SJCRH30 (cell line): ENCODE measurements at regions not wholly inside any gene's neighbourhood (a gene's known extent, or its start where the extent isn't known, plus 50 kb on each side); places are given as distances from the start of the nearest gene placed in this dataset.
A peak's percentile ranks its signal among the peaks of the same experiment; 100 is the strongest.
"Not testable (repeated sequence)": the region's sequence is repeated elsewhere in the genome, so short reads cannot be mapped to it uniquely, and the experiment has no call there.

Experiments
- DNase-seq, 2 experiments: peaks; one replicate each; pipeline ENCODE4 v3.0.0-alpha.2; 2015 to 2020
- H3K27ac ChIP-seq: fragments of 250-450 bp; sonication (Bioruptor Pico); 2 replicates; pipeline ENCODE4 v1.5.1; 2020; ENCODE audit warnings: mild to moderate bottlenecking, moderate library complexity
- H3K27me3 ChIP-seq: fragments of 250-450 bp; sonication (Bioruptor Pico); 2 replicates; pipeline ENCODE4 v1.5.1; 2020; ENCODE audit warnings: mild to moderate bottlenecking, moderate library complexity
- H3K36me3 ChIP-seq: fragments of 250-450 bp; sonication (Bioruptor Pico); 2 replicates; pipeline ENCODE4 v1.5.1; 2020; ENCODE audit warnings: mild to moderate bottlenecking, moderate library complexity
- H3K4me1 ChIP-seq: fragments of 250-450 bp; sonication (Bioruptor Pico); 2 replicates; pipeline ENCODE4 v1.5.1; 2020; ENCODE audit warnings: mild to moderate bottlenecking, moderate library complexity
- H3K4me3 ChIP-seq: fragments of 250-450 bp; sonication (Bioruptor Pico); 2 replicates; pipeline ENCODE4 v1.5.1; 2020; ENCODE audit warnings: mild to moderate bottlenecking, moderate library complexity
- H3K9me3 ChIP-seq: fragments of 250-450 bp; sonication (Bioruptor Pico); replicated peaks from 2 replicates; pipeline ENCODE4 v1.5.1; 2020; ENCODE audit warnings: mild to moderate bottlenecking, moderate library complexity

DNA sequence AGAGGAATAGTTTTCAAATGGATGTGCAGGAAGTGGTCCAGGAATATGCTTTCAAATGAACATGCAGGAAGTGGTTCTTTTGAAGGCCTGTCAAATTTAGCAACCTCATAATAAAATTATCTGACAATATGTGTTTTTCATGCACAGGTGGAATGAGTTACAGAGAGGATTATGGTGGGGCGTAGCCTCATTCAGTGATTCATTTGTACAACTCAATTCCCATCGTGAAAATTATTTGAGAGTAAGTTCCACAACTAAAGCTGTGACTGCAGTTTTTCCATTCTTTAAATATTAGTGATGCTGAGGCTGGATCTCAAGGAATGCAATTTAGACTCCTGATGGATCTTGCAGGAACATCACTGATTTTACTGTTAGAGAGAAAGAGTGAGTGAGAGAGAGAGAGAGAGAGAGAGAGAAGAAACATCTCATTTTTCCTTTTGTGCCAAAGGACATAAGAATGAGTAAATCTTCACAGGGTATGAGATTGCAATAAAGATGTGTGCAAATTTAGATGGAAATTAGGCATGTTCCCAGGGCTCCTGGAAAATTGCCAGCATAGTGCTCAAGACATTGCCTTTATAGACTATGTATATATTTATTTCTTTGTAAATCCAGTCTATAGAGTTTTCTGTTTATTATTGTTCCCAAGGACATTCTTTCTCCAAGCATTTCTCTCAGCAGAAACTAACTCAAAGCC, 394.9 kb upstream of the ZEB2 start:
- no peak for DNase-seq
- Histone ChIP-seq H3K27me3 (no peaks in the 10 kb centered on the region), H3K36me3 (no peaks in the 10 kb centered on the region), H3K27ac (no peak overlapping the region), H3K4me1 (no peaks in the 10 kb centered on the region), H3K4me3 (no peak overlapping the region), H3K9me3 (no peaks in the 10 kb centered on the region)

GRCh38 chr2:144914113-144914512, 394.2 kb upstream of the ZEB2 start:
- Histone ChIP-seq H3K9me3 (no peaks in the 10 kb centered on the region), H3K27ac (no peak overlapping the region), H3K36me3 (no peaks in the 10 kb centered on the region), H3K4me3 (no peak overlapping the region), H3K27me3 (no peaks in the 10 kb centered on the region), H3K4me1 (no peaks in the 10 kb centered on the region)
- no peak for DNase-seq

- H3K27ac ChIP-seq = no peak overlapping the region
- no peaks in the 10 kb centered on the region for H3K4me1 ChIP-seq
These were observed 392.3 kb upstream of the ZEB2 start for GRCh38 chr2:144912206-144912605.

DNA sequence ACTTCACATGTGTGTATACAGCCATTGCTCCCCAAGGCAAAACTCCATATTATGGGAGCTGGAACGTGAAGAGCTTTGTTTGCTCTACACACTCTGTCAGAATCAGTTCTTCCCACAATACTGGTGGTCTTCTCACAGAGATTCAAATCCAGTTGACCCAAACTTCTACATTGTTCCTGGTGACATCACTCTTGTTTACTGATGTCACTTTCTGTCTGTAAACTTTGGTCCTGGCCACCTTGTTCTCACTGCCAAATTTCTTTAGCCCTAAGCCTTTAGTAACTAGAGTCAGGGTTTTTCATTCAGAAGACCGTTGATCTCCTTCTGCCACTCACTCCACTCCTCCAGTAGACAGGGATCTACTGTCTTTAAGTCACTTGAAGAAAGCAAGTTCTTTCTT, 386.0 kb upstream of the ZEB2 start:
- peaks cover 4% of the 10 kb centered on the region; the same call in 1 of the 2 replicates for H3K9me3 ChIP-seq
- no peak overlapping the region for H3K4me3 ChIP-seq
- no peaks in the 10 kb centered on the region for H3K36me3 ChIP-seq
- H3K4me1 ChIP-seq = no peaks in the 10 kb centered on the region
- H3K27me3 ChIP-seq = no peaks in the 10 kb centered on the region
- no peak for DNase-seq
- no peak overlapping the region for H3K27ac ChIP-seq

More at GRCh38 chr2:144912206-144912605, 392.3 kb upstream of the ZEB2 start:
- Histone ChIP-seq H3K36me3 (no peaks in the 10 kb centered on the region), H3K4me3 (no peak overlapping the region), H3K27me3 (no peaks in the 10 kb centered on the region), H3K9me3 (no peaks in the 10 kb centered on the region)
- DNase-seq = no peak

DNA sequence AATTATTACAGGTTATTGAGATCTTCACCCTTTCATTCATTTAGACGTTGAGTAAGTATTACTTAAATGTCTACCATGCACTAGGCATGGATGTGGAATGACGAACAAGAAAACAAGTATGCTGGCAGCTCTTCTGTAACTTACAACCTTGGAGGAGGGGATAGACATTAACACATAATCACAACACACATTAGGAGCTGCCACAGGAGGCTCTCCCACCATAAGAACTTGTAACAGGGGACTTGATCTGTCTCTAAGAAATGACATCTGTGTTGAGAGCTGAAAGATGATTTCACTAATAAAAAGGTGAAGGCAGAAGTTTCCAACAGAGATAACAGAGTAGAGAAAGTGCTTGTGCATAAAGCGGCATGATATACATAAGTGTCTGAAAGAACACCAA, 384.7 kb upstream of the ZEB2 start:
- Histone ChIP-seq H3K9me3 (peaks cover 4% of the 10 kb centered on the region; the same call in 1 of the 2 replicates), H3K4me3 (no peak overlapping the region), H3K4me1 (no peaks in the 10 kb centered on the region), H3K36me3 (no peaks in the 10 kb centered on the region), H3K27ac (no peak overlapping the region), H3K27me3 (no peaks in the 10 kb centered on the region)
- DNase-seq = no peak

- H3K36me3 ChIP-seq, H3K4me3 ChIP-seq, H3K27me3 ChIP-seq, H3K27ac ChIP-seq, H3K9me3 ChIP-seq, H3K4me1 ChIP-seq, DNase-seq: not testable (repeated sequence)
These were observed 383.1 kb upstream of the ZEB2 start for GRCh38 chr2:144903045-144903444.

DNA sequence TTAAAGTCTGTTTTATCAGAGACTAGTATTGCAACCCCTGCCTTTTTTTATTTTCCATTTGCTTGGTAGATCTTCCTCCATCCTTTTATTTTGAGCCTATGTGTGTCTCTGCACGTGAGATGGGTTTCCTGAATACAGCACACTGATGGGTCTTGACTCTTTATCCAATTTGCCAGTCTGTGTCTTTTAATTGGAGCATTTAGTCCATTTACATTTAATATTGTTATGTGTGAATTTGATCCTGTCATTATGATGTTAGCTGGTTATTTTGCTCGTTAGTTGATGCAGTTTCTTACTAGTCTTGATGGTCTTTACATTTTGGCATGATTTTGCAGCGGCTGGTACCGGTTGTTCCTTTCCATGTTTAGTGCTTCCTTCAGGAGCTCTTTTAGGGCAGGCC, 381.5 kb upstream of the ZEB2 start:
- not testable (repeated sequence) for H3K4me3 ChIP-seq, H3K36me3 ChIP-seq, H3K27ac ChIP-seq, H3K9me3 ChIP-seq, DNase-seq, H3K27me3 ChIP-seq, H3K4me1 ChIP-seq

DNA sequence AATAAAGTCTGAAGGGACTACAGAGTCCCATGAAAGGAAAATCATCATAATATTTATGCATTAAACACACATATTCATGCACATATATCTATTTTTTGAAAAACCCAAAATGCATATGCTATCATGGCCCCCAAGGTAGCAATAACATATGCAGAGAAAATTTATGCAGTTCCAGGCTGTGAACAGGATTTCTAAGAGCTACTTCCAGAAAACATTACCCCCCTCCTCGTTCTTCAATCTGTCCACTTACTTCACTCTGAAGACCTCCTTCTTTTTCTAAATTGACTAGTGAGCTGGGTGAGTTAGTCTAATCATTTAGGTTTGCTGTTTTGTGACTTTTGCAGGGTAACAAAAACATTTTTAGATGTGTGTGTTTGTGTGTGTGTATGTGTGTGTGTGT, 376.4 kb upstream of the ZEB2 start:
- Histone ChIP-seq H3K9me3 (no peaks in the 10 kb centered on the region), H3K27me3 (no peaks in the 10 kb centered on the region), H3K4me1 (no peaks in the 10 kb centered on the region), H3K27ac (no peak overlapping the region), H3K4me3 (no peak overlapping the region), H3K36me3 (no peaks in the 10 kb centered on the region)
- DNase-seq = no peak

DNA sequence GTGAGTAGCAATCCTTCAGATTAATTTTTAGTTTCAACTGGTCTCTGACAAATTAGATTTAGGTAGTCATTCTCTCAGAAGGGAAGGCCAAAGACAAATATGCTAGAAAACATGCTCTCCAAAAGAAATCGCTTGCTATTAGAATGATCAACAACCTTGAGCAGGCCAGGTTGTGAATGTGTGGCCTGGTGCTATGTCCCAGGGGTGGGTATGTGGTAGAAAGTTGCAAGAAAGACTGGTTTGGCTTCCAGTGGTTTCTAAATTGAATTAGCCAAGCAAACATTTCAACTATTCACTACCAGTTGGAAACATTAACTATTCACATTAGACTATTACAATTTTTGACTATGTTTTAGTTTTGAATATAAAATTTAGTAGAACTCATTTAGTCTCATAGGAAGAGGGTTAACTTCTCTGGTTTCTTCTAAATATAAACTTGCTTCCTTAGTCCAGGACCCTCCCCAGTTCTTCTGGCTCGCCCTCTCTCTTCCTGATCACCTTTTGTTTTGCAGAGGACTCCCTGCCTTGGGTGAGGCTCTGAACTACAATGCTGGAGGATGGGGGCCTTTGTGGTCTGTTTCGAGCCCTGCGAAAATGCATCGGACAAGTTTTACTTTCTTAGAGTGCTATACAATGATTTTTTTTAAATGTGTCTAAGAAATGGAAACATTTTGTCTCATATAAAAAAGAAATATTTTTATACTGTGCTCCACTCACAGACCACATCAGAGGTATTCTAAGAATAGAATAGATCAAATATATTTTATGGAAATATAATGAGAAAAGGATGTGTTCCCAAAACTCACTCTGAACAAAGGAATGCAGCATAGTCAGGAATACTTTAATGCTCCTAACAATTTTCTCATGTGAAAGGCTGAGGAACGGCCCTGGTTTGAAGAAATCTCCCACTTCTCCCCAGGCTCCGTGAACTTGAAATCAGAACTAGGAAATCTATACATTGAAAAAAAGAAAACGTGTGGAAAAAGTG, 375.0 kb upstream of the ZEB2 start:
- no peaks in the 10 kb centered on the region for H3K4me1 ChIP-seq
- no peak overlapping the region for H3K4me3 ChIP-seq
- no peaks in the 10 kb centered on the region for H3K36me3 ChIP-seq
- no peak for DNase-seq
- H3K9me3 ChIP-seq = no peaks in the 10 kb centered on the region
- H3K27ac ChIP-seq = no peak overlapping the region
- H3K27me3 ChIP-seq = no peaks in the 10 kb centered on the region

DNA sequence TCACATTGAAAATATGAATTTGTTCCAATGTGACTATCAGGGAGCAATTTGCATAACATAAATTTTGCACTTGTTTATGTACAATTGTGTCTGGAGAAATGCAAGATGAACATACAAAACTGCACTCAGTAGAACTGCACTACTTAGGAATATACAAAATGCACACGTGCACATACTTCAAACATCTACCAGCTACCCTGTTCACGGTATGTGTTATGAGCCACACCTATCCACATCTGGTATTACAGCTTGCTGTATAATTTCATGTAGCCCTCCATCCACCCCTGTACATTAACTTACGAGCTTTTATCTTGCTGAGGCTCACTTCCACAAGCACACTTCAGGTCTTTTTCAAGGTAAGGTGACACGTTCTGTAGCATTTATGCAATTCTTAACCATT, 373.5 kb upstream of the ZEB2 start:
- H3K36me3 ChIP-seq = no peaks in the 10 kb centered on the region
- no peak overlapping the region for H3K4me3 ChIP-seq
- H3K9me3 ChIP-seq = no peaks in the 10 kb centered on the region
- no peaks in the 10 kb centered on the region for H3K4me1 ChIP-seq
- DNase-seq = no peak
- H3K27ac ChIP-seq = no peak overlapping the region
- no peaks in the 10 kb centered on the region for H3K27me3 ChIP-seq

- Histone ChIP-seq H3K4me1 (no peaks in the 10 kb centered on the region), H3K4me3 (no peak overlapping the region), H3K36me3 (no peaks in the 10 kb centered on the region), H3K27ac (no peak overlapping the region), H3K9me3 (no peaks in the 10 kb centered on the region), H3K27me3 (no peaks in the 10 kb centered on the region)
- peak in 1 of 2 experiments; percentile 6 for DNase-seq
These were observed 370.9 kb upstream of the ZEB2 start for GRCh38 chr2:144890828-144891227.

GRCh38 chr2:144889348-144889747, 369.4 kb upstream of the ZEB2 start:
- Histone ChIP-seq H3K27ac (no peak overlapping the region), H3K27me3 (no peaks in the 10 kb centered on the region), H3K9me3 (no peaks in the 10 kb centered on the region), H3K36me3 (no peaks in the 10 kb centered on the region), H3K4me1 (no peaks in the 10 kb centered on the region), H3K4me3 (no peak overlapping the region)
- DNase-seq = no peak

- Histone ChIP-seq H3K36me3 (no peaks in the 10 kb centered on the region), H3K27me3 (no peaks in the 10 kb centered on the region), H3K4me3 (no peak overlapping the region), H3K4me1 (no peaks in the 10 kb centered on the region), H3K27ac (no peak overlapping the region), H3K9me3 (no peaks in the 10 kb centered on the region; the same call in 1 of the 2 replicates)
- no peak for DNase-seq
These were observed 366.9 kb upstream of the ZEB2 start for GRCh38 chr2:144886862-144887261.

GRCh38 chr2:144877893-144878292, 358.0 kb upstream of the ZEB2 start:
- DNase-seq = no peak
- H3K9me3 ChIP-seq = no peaks in the 10 kb centered on the region; the same call in 1 of the 2 replicates
- H3K4me3 ChIP-seq = no peak overlapping the region
- H3K27me3 ChIP-seq = no peaks in the 10 kb centered on the region
- no peaks in the 10 kb centered on the region for H3K36me3 ChIP-seq
- no peaks in the 10 kb centered on the region for H3K4me1 ChIP-seq
- H3K27ac ChIP-seq = no peak overlapping the region

DNA sequence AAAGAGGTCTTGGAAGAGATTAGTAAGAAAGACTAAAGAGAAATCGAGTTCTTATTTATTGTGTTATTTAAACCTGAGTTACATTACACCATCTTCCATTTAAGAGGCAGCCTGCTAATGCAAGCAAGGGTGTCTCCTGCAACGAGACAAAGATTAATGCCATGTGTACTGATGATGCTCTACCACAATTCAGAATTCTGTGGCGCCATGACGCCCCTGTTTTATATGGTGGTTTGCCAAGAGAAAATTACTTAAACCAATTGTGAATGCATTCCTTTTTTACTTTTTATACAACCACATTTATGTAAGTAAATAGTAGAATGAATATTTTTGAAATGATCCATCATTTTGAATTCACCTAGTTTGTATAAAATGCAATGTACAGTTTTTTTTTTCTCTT, 356.1 kb upstream of the ZEB2 start:
- H3K27ac ChIP-seq = no peak overlapping the region

More for the DNA sequence above, 356.1 kb upstream of the ZEB2 start:
- no peaks in the 10 kb centered on the region for H3K4me1 ChIP-seq
- H3K36me3 ChIP-seq = no peaks in the 10 kb centered on the region
- no peaks in the 10 kb centered on the region for H3K27me3 ChIP-seq
- DNase-seq = no peak
- no peaks in the 10 kb centered on the region for H3K9me3 ChIP-seq
- H3K4me3 ChIP-seq = no peak overlapping the region
